ENCODE measurements at regions not wholly inside any gene's neighbourhood (a gene's known extent, or its start where the extent isn't known, plus 50 kb on each side); places are given as distances from the start of the nearest gene placed in this dataset.

DNA sequence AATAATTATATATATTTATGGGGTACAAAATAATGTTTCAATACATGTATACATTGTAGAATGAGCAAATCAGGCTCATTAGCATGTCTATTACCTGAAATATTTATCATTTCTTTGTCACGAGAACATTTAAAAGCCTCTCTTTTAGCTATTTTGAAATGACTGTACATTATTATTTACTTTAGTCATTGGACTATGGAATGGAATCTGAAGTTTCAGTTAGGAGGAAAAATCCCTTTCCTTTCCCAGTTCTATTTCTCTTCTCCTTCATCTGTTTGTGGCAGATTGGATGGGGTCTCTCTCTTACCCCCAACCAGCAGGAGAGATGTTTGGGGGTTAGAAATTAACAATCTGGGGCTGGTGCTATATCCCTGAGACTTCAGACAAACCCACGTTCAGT is 292.5 kb upstream of the SFRP2 start:
- no peaks in the 10 kb centered on the region for H3K9me3 ChIP-seq (replicated peaks; ENCODE audit: control insufficient read depth, insufficient read depth, low read length)
- FAIRE-seq (no peak), DNase-seq (ENCODE audit: low read depth, low spot score) (no peak), ATAC-seq (no peak)
- no peak overlapping the region for H3K27ac ChIP-seq (ENCODE audit: control insufficient read depth, insufficient read depth)
- ChIA-PET POLR2A (no interaction called here), SMC1A (ENCODE audit: uncharacterized antibody, unreplicated experiment) (interaction anchor here (1.3 to 2.0 kb wide), 2 partner anchors 9 to 296 kb away, joined by 3 to 6 read pairs; no protein-coding TSS in a partner anchor), CTCF (no interaction called here), RAD21 (ENCODE audit: unreplicated experiment) (no interaction called here)
- no peaks in the 10 kb centered on the region for H4K20me1 ChIP-seq (ENCODE audit: control insufficient read depth, insufficient read depth)
- intact Hi-C loops (cut with micrococcal nuclease; ENCODE audit: unreplicated experiment) (no loop called here), in situ Hi-C loops (cut with MboI) (no loop called here)
- TF ChIP-seq CHD1 (IDR thresholded peaks at IDR 0.05; ENCODE audit: low read depth, low read length) (no peak), ZNF622 (IDR thresholded peaks at IDR 0.05) (no peak)
- BruUV-seq (replicated peaks) = no TSS peak
- H3K4me3 ChIP-seq = no peak overlapping the region
- H3K27me3 ChIP-seq (replicated peaks in 1 of 2; ENCODE audit: control insufficient read depth in 2 of 2, insufficient read depth in 2 of 2, low read length in 1 of 2) = no peaks in the 10 kb centered on the region
- no peaks in the 10 kb centered on the region for H3K79me2 ChIP-seq (ENCODE audit: control insufficient read depth, insufficient read depth, low read length)
- H3K36me3 ChIP-seq (ENCODE audit: control insufficient read depth in 2 of 2, insufficient read depth in 2 of 2, low read length in 1 of 2) = no peaks in the 10 kb centered on the region
- no peak overlapping the region for H3K4me2 ChIP-seq (ENCODE audit: control insufficient read depth, insufficient read depth)
- H3K4me1 ChIP-seq (ENCODE audit: control insufficient read depth, insufficient read depth, low read length) = no peaks in the 10 kb centered on the region
- H2AFZ ChIP-seq (ENCODE audit: control insufficient read depth, low read depth, low read length) = no peak overlapping the region
- no peak overlapping the region for H3K9ac ChIP-seq (ENCODE audit: control insufficient read depth, insufficient read depth, low read length)
- 29% methylated on average over 2 of the region's 2 CpGs for WGBS (ENCODE audit: insufficient coverage, insufficient replicate concordance, low lambda C conversion rate, missing lambda C conversion rate)

DNA sequence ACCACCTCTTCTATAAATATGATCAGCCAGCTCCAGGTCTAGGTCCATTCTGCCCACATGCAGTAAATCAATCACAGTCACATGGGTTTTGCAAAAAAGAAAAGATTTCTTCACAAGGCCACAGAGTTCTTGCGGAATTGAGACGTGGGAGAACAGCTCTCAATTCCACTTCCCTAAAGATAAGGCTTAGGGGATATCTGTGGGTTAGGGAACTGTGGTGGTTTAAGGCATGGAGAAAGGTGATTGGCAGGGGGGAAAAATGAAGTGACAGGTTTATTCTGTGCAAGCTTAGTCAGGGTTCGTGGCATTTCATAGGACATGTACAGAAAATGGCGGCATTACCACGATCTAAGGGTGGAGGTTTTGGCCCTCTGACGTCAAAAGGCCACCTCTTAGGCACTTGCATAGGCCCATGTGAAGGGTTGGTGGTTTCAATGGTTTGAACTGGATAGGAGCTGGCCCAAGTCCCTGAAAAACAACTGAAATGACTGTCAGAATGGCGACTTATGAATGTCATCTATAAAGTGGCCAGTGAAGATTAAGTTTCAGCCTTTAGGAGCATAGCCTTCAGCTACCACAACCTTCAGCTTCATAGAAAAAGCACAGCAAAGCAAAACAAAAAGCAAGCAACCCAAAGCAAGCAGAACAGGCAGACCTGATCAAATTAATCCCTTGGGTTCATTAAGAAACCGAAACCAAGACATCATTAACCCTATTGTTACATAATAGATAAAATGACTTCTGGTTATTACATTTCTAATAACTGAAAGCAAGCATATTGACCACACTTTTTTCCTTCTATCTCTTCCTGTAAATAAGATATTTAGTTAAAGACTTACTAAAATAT is 289.8 kb upstream of the SFRP2 start:
- H3K36me3 ChIP-seq (ENCODE audit: control insufficient read depth in 2 of 2, insufficient read depth in 2 of 2, low read length in 1 of 2) = no peaks in the 10 kb centered on the region
- BruUV-seq (replicated peaks) = no TSS peak
- H2AFZ ChIP-seq (ENCODE audit: control insufficient read depth, low read depth, low read length) = no peak overlapping the region
- RAD21 ChIA-PET (ENCODE audit: unreplicated experiment) = no interaction called here
- intact Hi-C loops (cut with micrococcal nuclease; ENCODE audit: unreplicated experiment) (no loop called here), in situ Hi-C loops (cut with MboI) (no loop called here)
- H4K20me1 ChIP-seq (ENCODE audit: control insufficient read depth, insufficient read depth) = no peaks in the 10 kb centered on the region
- H3K4me1 ChIP-seq (ENCODE audit: control insufficient read depth, insufficient read depth, low read length) = no peaks in the 10 kb centered on the region
- H3K27me3 ChIP-seq (replicated peaks in 1 of 2; ENCODE audit: control insufficient read depth in 2 of 2, insufficient read depth in 2 of 2, low read length in 1 of 2) = no peaks in the 10 kb centered on the region
- DNase-seq (ENCODE audit: low read depth, low spot score) (no peak), ATAC-seq (peak; percentile 61), FAIRE-seq (no peak)
- H3K9me3 ChIP-seq (replicated peaks; ENCODE audit: control insufficient read depth, insufficient read depth, low read length) = no peaks in the 10 kb centered on the region
- H3K79me2 ChIP-seq (ENCODE audit: control insufficient read depth, insufficient read depth, low read length) = no peaks in the 10 kb centered on the region
- no peak overlapping the region for H3K9ac ChIP-seq (ENCODE audit: control insufficient read depth, insufficient read depth, low read length)
- no peak overlapping the region for H3K4me3 ChIP-seq
- POLR2A ChIA-PET = no interaction called here
- CTCF ChIA-PET = no interaction called here
- H3K27ac ChIP-seq (ENCODE audit: control insufficient read depth, insufficient read depth) = no peak overlapping the region
- no peak overlapping the region for H3K4me2 ChIP-seq (ENCODE audit: control insufficient read depth, insufficient read depth)
- WGBS (ENCODE audit: insufficient coverage, insufficient replicate concordance, low lambda C conversion rate, missing lambda C conversion rate) = 8% methylated on average over 8 of the region's 8 CpGs
- SMC1A ChIA-PET (ENCODE audit: uncharacterized antibody, unreplicated experiment) = no interaction called here
- TF ChIP-seq, protein P1, sequence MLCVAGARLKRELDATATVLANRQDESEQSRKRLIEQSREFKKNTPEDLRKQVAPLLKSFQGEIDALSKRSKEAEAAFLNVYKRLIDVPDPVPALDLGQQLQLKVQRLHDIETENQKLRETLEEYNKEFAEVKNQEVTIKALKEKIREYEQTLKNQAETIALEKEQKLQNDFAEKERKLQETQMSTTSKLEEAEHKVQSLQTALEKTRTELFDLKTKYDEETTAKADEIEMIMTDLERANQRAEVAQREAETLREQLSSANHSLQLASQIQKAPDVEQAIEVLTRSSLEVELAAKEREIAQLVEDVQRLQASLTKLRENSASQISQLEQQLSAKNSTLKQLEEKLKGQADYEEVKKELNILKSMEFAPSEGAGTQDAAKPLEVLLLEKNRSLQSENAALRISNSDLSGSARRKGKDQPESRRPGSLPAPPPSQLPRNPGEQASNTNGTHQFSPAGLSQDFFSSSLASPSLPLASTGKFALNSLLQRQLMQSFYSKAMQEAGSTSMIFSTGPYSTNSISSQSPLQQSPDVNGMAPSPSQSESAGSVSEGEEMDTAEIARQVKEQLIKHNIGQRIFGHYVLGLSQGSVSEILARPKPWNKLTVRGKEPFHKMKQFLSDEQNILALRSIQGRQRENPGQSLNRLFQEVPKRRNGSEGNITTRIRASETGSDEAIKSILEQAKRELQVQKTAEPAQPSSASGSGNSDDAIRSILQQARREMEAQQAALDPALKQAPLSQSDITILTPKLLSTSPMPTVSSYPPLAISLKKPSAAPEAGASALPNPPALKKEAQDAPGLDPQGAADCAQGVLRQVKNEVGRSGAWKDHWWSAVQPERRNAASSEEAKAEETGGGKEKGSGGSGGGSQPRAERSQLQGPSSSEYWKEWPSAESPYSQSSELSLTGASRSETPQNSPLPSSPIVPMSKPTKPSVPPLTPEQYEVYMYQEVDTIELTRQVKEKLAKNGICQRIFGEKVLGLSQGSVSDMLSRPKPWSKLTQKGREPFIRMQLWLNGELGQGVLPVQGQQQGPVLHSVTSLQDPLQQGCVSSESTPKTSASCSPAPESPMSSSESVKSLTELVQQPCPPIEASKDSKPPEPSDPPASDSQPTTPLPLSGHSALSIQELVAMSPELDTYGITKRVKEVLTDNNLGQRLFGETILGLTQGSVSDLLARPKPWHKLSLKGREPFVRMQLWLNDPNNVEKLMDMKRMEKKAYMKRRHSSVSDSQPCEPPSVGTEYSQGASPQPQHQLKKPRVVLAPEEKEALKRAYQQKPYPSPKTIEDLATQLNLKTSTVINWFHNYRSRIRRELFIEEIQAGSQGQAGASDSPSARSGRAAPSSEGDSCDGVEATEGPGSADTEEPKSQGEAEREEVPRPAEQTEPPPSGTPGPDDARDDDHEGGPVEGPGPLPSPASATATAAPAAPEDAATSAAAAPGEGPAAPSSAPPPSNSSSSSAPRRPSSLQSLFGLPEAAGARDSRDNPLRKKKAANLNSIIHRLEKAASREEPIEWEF (IDR thresholded peaks at IDR 0.05; ENCODE audit: insufficient replicate concordance, low read depth, low read length) = no peak
- no peak for TF ChIP-seq MXI1 (IDR thresholded peaks at IDR 0.05; ENCODE audit: low read depth, low read length)
- no peak for TF ChIP-seq JUND (IDR thresholded peaks at IDR 0.05; ENCODE audit: low read depth, low read length)
- no peak for TF ChIP-seq NFXL1 (IDR thresholded peaks at IDR 0.05; ENCODE audit: borderline replicate concordance)
- TF ChIP-seq EP300 (IDR thresholded peaks at IDR 0.05; ENCODE audit: borderline replicate concordance in 1 of 2, control insufficient read depth in 1 of 2, low read depth in 2 of 2, low read length in 2 of 2) = no peak
- TF ChIP-seq SPI1 (IDR thresholded peaks at IDR 0.05; ENCODE audit: borderline replicate concordance, insufficient read depth, low read depth, low read length) = peak; percentile 22; the same call in 1 of the 2 replicates
- TF ChIP-seq ETV6 (conservative IDR thresholded peaks at IDR 0.05 in 1 of 2, IDR thresholded peaks at IDR 0.05 in 1 of 2; ENCODE audit: borderline replicate concordance in 1 of 2, low read depth in 1 of 2) = no peak
- TF ChIP-seq SIN3A (IDR thresholded peaks at IDR 0.05; ENCODE audit: low read depth, low read length) = no peak
- TF ChIP-seq HCFC1 (IDR thresholded peaks at IDR 0.05; ENCODE audit: low read length) = no peak
- TF ChIP-seq EED (IDR thresholded peaks at IDR 0.05; ENCODE audit: low read depth) = no peak
